ENCODE measurements at regions not wholly inside any gene's neighbourhood (a gene's known extent, or its start where the extent isn't known, plus 50 kb on each side); places are given as distances from the start of the nearest gene placed in this dataset.
"Not testable (repeated sequence)": the region's sequence is repeated elsewhere in the genome, so short reads cannot be mapped to it uniquely, and the experiment has no call there.

DNA sequence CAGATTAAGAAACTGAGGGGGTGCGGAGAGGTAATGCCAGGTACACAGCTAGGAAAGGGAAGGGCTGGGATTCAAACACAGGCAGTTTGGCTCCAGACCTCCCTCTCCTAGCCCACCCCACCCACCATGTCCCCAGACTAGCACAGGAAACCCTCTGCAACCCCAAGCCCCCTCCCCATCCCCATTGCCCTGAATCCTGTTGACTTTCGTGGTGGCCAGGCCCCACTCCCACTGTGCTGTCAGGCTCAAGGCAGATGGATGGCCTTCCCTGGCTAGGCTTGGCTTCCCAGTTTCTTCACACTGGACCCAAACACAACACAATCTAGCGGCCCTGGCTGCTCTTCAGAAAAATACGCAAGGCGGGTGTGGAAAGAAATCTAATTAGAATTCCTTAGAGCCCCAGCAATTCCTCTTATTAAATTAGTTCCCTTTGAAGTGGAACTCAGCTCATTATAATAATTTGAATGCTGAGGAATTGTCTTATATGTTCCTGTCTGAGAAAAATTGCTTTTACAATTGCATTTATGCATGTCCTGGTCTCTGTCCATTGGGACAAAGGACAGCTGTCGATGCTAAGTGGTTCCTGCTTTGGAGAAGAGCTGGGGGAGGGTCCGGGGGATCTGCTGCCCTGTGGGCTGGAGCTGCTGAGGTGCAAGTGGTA lies 97.4 kb downstream of the SYF2 start:
- no peak for DNase-seq (ENCODE audit: insufficient read length, low spot score)
- FAIRE-seq = no peak

DNA sequence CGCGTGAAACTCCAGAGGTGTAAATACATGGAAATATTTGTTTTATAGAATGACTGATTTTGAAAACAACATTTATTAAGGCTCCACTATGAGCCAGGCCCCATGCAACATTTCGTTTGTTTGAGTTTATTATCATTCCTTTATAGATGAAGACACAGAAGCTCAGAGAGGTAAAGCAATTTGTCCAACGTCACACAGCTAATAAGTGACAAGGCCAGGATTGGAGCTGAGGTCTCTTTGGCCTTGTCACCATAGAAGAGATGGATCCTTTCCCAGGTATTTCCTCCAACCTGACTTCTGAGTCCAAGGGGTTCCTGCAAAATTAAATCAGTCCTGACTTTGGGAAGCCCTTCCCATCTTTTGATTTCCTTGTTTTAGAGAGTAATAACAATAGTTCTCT lies 98.0 kb downstream of the SYF2 start:
- FAIRE-seq (no peak), DNase-seq (ENCODE audit: insufficient read length, low spot score) (no peak)

DNA sequence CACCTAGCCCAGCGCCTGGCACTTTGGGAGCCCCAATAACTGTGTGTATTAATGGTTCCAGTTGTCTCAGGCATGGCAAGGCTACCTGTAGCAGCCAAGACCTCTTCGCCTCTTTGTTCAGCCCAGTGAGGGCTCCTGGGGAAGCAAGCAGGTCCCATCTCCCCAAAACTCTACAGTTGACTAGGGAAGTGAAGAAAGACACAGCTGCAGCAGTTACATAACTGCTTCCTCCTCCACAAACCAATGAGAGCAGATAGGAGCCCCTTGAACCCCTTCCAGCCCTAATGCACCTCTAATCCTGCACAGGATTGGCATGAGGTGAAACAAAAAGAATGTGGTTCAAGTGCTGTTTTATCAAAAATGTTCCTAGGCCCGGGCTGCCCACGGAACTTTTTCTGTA lies 100.5 kb downstream of the SYF2 start:
- no peak for FAIRE-seq

DNA sequence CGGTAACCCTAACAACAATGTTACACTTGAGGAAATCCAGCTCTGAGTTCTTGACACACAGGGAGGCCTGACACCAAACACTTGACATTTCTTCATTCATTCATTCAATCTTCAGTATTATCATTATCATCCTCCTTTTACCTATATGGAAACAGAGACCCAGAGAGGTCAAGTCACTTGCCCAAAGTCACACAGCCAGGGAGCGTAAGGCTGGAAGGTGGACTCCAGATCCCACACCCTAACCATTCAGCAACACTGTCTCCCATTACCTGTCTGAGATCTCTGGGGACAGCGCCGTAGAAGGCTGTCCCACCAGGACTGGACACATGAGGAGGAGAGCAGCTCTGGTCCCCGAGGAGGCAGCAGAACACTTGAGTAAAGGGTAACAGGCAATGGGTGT lies 101.4 kb downstream of the SYF2 start:
- FAIRE-seq (no peak), DNase-seq (ENCODE audit: insufficient read length, low spot score) (no peak)

More for the DNA sequence above, 100.5 kb downstream of the SYF2 start:
- no peak for DNase-seq (ENCODE audit: insufficient read length, low spot score)

DNA sequence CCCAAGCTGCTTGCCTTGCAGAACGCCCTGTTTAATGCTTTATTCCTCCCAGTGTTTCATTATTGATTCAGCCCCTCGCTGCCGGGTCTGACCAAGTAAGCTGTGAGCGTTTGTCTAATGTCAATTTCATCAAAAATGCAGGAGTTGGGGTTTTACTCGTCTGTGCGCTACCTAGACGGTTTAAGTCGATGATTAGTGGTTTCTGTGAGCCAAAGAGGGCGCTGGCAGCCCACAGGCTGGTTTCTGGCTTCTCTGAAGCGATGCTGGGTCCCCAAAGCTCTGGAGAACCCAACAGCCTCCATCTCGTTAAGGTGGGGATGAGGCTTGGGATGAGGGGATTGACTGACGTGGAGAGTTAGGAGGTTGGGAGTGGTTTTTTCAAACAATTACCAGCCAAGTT lies 102.9 kb downstream of the SYF2 start:
- DNase-seq (ENCODE audit: insufficient read length, low spot score) (no peak), FAIRE-seq (no peak)

DNA sequence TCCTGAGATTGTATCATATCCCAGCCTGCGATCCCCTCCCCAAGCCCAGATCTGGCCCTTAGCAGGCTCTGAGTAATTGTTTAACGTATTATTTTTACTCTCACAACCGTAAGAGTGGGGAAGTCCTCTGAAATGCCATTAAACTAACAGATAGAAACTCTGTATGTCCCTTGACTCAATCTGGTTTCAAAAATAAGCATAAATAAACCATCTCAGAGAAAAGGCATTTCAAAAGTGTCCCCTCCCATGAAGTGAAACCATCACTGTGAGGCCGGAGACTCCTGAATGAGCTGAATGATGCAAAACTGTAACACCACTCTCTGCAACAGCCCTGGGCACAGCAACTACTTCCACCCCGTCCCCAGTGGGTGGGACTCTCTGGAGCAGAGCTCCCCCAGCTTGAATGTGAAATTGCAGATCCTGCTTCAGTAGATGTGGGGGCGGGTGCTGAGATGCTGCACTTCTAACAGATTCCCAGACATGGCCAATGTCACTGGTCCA lies 104.1 kb downstream of the SYF2 start:
- FAIRE-seq (no peak), DNase-seq (ENCODE audit: insufficient read length, low spot score) (no peak)

DNA sequence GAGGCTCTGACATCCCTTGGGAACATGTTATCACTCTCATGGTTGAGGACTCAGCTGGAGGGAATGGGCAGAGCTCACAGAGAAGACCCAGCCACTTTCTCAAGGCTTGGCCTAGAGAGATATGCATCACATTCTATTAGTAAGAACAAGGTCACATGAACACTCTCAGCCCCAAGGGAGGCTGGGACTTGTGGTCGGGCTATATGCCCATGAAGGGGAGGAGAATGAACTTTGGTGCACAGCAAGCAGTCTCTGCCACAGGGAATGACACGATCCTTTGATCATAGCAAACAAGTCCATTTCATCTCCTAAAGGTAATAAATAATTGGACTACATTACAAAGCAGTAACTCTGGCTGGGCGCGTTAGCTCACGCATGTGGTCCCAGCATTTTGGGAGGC lies 105.7 kb downstream of the SYF2 start:
- no peak for DNase-seq (ENCODE audit: insufficient read length, low spot score)

DNA sequence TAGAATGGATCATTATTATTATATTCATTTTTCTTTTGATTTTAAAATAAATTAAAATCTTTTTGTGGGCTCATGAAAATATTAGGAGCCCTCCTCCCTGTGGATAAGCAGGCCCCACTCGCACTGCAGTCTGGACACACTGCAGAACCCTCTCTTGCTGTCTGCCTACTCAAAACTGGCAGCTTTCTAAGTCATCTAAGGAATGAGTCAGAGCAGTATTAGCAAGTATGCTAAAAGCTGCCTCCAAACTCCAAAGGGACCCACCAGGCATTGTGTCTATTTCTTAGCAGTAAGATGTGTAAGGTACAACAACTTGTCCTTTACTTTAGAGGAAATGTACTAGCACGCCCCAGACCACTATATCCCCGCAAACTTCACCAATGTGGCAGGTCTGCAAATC lies 108.8 kb downstream of the SYF2 start:
- no peak for DNase-seq (ENCODE audit: insufficient read length, low spot score)
- no peak for FAIRE-seq

More for the DNA sequence above, 105.7 kb downstream of the SYF2 start:
- no peak for FAIRE-seq

DNA sequence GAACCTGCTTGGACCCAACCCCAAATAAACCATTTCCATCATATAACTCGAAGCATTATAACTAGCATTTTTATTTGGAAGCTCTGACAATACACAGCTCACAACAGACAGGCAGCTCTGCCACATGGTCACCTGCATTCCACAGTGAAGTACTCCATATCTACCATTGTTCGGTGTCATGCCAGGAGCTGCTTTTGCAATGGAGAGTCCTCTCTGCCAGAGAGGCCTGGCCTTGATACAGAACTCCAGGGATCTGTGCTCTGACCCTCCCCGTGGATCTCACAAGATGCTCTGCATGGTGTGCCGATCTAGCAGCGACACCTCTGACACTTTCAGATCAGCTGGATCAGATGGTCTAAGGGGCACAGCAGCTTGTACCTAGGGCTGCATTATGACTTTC lies 109.6 kb downstream of the SYF2 start:
- no peak for FAIRE-seq
- no peak for DNase-seq (ENCODE audit: insufficient read length, low spot score)

DNA sequence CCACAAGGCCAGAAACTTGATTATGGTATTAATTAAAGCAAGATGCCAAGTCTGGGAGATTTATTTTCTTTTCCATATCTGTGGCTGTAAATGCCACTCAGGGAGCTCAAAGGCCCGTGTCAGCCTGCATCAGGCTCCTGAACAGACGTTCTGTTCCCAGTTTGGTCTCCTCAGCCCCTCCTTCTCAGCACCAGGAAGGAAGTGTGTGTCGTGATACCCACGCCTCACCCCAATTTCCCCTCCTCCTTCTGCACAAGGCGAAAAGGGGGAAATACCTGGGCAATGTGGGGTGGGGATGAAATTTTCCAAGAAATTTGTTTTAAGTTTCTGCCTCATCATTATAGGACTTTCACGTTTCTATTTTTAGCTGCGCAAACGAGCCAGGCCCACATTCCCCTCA lies 112.0 kb downstream of the SYF2 start:
- FAIRE-seq (no peak), DNase-seq (ENCODE audit: insufficient read length, low spot score) (no peak)

DNA sequence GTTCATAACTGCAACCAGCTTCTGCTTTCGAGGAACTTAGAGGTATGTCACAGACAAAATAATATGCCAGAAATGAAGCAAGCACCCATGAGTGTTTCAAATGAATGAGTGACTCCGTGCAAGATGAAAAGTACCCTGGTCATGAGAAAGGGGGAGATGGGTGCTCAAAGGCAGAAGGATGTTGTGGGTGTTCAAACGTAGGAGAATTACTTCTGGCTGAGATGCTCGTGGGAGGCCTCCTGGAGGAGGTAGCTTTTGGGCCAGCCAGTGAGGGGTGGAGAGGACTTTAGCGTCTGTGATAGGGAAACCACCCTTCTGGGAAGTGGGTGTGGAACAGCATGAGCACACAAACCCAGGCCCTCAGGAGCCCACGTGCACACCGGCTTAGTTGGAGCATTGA lies 113.8 kb downstream of the SYF2 start:
- DNase-seq (ENCODE audit: insufficient read length, low spot score) = no peak
- no peak for FAIRE-seq

DNA sequence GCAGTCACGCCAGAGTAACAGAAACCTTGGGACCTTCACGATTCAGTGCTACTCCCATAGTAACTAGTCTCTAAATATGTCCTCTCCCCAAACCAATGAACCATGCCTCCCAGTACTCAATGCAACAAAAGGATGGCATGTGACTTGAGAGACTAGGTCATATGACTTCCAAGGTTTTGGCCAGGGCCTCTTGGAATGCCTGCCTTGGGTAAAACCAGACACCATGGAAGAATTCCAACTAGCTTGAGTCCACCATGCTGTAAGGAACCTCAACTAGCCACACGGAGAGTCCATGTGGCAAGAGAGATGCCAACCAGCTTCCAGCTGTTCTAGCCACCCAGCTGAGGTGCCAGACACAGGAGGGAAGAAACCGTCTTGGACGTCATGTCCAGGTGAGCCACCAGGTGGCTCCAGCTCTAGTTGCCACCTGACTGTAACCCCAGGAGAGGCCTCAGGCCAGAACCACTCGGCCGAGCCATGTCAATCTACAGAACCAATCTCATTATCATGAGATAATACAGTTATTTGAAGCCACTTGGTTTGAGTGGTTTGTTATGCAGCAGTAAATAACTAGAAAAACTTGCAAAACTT lies 115.0 kb downstream of the SYF2 start:
- DNase-seq (ENCODE audit: insufficient read length, low spot score) (no peak), FAIRE-seq (no peak)

DNA sequence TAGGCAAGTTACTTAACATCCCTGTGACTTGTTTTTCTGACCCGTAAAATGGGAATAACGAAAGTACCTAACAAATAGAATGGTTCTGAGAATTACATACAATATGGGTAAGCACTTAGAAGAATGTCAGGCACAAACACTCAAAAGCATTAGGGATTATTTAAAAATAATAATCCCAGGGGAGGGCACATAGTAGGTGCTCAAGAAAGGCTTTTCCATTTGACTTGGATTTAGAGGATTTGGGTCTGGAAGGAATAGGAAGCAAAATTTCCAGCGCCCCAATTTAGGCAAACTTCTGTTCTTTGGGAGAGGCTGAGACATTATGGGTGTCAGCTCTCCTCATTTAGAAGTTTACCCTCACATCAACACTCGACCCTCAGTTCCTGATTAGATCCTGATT lies 115.5 kb downstream of the SYF2 start:
- FAIRE-seq (no peak), DNase-seq (ENCODE audit: insufficient read length, low spot score) (no peak)

DNA sequence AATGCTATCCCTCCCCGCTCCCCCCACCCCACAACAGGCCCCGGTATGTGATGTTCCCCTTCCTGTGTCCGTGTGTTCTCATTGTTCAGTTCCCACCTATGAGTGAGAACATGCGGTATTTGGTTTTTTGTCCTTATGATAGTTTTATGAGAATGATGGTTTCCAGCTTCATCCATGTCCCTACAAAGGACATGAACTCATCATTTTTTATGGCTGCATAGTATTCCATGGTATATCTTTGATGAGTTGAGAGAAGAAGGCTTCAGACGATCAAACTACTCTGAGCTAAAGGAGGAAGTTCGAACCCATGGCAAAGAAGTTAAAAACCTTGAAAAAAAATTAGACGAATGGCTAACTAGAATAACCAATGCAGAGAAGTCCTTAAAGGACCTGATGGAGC lies 116.2 kb downstream of the SYF2 start:
- not testable (repeated sequence) for FAIRE-seq; DNase-seq (ENCODE audit: insufficient read length, low spot score)

DNA sequence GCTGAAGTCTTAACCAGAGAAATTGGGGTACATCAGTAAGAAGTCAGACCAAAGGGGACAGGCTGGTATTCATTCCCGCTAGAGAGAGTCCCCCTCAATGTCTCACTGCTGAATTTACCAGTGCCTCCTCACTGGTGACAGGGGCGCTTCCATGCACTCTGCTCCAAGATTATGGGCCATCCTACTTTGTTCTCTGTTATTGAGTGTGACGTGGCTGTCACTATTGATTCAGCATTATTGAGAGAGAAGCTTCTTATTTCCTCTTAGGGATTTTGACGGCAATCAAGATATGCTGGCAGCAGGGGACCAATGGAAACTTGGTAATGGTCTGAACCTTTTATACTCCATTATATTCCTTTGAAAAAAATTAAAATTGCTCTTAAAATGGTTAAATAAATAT lies 118.6 kb downstream of the SYF2 start:
- FAIRE-seq (no peak), DNase-seq (ENCODE audit: insufficient read length, low spot score) (no peak)

DNA sequence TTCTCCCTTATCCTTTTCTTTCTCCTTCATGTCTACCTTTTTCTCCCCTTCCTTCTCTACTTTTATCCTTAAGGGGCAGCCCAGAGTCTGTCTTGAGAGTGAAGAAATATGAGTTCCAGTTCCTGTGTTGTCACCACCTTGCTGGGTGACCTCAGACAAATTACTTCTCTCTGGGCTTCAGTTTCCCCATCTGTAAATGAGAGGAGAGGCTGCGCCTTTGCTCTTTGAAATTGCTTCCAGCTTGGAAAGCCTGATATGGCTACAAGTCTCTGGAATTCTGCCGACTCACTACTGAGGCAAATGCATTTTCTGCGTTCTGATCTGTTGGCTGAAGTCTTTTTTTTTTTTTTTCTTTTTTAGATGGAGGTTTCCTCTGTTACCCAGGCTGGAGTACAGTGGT lies 119.2 kb downstream of the SYF2 start:
- no peak for DNase-seq (ENCODE audit: insufficient read length, low spot score)
- no peak for FAIRE-seq

DNA sequence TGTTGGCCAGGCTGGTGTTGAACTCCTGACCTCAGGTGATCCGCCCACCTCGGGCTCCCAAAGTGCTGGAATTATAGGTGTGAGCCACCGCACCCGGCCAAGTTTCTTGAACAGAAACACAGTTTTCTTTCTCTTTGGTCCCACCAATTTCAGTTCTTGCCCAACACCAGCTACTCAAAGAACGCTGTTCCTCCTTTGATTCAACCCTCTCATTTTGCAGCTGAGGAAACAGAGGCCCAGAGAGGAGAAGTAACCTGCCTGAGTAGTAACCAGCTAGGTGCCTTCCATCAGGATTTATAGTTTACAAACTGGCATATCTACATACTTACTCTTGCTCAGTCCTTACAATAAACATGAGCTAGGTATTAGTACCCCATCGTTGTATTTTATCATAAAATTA lies 119.9 kb downstream of the SYF2 start:
- FAIRE-seq (no peak), DNase-seq (ENCODE audit: insufficient read length, low spot score) (no peak)

DNA sequence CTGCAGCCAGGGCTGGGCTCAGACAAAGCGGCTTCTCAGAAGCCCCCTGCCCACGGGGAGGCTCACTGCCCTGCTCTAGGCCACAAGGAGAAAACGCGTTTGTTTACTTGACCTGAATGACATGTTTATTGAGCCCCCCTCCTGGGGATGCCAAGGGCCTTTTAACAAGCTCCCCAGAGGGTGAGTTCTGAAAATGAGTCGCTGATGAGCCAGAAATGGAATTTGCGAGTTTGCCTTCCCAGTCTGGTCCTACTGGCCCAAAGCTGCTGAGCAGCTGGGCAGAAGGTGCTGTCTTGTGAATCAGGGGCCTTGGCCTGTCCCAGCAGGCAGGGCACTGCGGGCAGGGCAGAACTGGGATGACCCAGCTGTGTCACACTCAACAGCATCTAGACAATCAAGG lies 120.6 kb downstream of the SYF2 start:
- DNase-seq (ENCODE audit: insufficient read length, low spot score) (no peak), FAIRE-seq (no peak)

DNA sequence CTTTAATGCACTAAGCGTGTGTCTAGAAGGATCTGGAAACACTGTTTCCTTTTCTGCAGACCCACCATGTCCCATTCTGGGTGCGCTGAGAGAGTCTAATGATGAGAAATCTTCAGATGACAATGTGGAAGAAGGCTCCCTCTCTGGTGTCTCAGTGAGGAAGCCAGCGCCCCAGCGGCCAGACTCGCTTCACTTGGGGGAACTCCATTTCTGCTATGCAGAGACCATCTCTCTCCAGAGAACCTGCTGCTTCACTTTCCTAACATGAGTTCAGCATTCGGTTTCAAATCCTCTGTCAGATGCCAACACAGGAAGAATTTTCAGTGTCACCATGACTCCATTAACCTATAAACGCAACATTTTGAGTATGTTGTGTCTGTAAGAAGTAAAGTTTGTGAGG lies 121.8 kb downstream of the SYF2 start:
- DNase-seq (ENCODE audit: insufficient read length, low spot score) = no peak
- FAIRE-seq = no peak

DNA sequence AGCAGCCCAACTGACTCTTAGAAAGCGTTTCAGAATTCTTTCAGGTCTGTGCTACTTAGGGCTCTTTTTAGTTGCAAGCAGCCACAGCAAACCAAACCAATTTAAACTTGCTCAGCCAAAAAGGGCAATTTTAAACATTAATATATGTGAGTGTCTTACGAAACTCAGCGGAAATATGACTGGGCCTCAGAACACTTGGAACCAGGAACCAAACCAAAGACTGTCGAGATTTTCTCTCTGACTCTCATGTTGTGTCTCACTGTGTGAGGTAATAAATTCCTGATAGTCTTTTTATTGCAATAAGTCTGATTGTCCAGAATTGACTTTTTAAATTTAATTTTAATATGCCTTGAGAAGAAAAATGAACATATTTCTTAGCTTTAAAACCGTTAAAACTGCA lies 122.3 kb downstream of the SYF2 start:
- FAIRE-seq = no peak
- no peak for DNase-seq (ENCODE audit: insufficient read length, low spot score)

DNA sequence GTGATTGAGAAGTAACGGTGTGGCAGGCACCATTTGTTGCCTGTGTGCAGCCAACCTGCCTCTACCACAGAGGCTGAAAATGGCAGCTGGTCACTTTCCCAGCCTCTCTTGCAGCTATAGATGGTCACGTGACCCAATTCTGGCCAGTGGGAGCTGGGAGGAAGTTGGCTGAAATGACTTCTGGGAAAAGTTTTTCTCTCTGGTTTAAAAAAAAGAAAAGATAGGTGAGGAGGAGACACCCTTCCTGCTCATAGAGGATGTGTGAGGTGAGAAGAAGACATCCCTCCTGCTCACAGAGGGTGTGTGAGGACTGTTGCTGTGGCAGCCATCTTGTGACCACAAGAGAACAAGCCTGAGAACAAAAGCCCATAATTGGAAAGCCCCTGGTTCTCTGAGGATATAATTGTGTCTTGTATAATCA lies 122.8 kb downstream of the SYF2 start:
- FAIRE-seq = no peak

DNA sequence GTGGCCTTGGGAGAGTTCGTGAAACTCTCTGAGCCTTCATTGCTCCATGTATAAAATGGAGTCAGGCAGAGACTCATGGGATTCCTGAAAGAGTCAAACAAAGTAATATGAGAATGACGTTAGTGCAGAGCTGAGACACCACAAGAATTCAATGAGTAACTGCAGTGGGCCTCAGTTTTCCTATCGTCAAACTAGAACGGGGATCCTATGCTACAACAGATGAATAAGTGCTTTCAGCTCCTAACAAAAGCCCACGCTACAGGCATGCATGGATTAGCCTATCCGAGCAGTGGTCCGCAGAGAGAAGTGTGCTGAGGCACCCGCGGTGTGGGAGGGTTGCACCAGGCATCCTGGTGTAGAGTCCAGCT lies 124.7 kb downstream of the SYF2 start:
- DNase-seq (ENCODE audit: insufficient read length, low spot score) (no peak), FAIRE-seq (no peak)

More for the DNA sequence above, 122.8 kb downstream of the SYF2 start:
- no peak for DNase-seq (ENCODE audit: insufficient read length, low spot score)

Data from HTR-8/SVneo (cell line).